NCI-H82 treated with DMSO at 0.1 percent for 48 hours (cell line): ENCODE measurements at regions not wholly inside any gene's neighbourhood (a gene's known extent, or its start where the extent isn't known, plus 50 kb on each side); places are given as distances from the start of the nearest gene placed in this dataset.

ENCODE experiments used
- DNase-seq: peaks from one replicate; lab custom pipeline; 2025; ENCODE audit not compliant: unreplicated experiment; lab: John Stamatoyannopoulos, UW

DNA sequence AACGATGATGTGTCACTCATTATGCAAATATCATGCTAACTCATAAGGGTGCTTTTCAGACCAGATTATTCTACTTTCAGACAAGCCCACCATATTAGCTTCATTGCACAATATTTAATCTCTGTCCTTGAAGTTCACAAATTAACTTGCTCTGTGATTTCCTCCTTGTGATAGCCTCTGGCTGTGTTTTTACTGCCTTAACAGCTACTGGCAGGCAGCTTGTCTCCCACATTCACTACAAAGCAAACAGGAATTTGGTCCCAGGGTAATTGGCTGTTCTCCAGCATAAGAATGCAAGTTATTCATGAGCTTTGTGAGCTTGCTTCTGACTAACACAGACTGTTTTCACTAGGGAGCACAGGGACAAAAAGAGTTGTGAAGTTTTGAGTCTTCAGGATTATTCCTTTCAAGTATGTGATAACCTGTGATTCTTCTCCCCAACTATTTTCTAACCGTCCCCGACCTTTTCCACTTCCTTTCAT lies 87.9 kb upstream of the HMCN1 start:
- no peak for DNase-seq

DNA sequence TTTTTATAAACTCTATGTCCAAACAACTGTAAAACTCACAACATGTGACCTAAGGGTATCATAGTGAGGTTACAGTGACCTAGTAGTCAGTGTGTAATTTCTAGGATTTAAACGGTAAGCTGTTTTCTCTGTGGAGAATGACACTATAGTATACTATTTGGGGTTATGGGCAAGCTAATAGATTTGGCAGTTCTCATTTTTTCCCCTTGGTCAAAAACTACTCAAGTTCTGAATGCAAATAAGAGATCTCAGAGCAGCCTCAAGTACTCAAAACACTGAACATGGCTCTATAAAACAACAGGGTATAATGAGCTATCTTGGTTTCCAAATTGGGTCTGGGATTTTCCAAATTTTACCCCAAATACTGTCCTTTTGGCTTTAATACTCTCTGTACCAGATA lies 88.5 kb upstream of the HMCN1 start:
- DNase-seq, result no peak

GRCh38 chr1:185645162-185645640 lies 89.0 kb upstream of the HMCN1 start:
- no peak for DNase-seq

DNA sequence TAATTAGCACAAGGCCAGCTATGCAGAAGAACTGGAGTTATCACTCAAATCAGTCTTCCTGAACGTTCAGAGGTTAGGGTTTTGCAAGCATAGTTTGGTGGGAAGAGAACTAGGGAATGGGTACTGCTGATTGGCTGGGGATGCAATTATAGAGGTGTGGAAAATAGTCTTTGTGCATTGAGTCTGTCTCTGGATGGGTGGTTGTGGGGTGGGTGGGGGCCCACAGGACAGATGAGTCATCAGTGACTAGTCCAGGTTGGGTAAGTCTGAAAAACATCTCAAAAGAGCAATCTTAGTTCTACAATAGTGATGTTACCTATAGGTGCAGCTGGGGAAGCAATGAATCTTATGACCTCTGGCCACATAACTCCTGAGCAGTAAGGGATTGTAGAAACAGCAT lies 89.7 kb upstream of the HMCN1 start:
- DNase-seq, result no peak

DNA sequence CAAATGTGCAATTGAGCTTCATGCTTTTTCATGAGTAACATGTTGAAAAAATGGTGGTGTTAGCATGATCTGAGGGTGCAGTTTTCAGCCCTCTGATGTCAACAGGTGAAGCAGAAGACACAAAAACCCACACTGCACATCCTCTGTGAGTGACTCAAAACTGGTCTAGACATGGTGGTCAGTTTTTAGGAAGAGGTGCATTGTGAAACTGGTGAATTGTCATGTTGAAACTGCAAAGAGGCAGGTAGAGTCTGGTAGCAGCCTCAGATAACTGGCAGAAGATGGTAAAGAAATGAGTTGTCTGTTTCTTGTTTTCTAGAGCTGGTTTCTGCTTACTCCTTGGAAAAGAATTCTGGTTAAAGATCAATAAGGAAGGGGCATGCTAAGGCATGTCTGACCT lies 97.3 kb upstream of the HMCN1 start:
- no peak for DNase-seq

DNA sequence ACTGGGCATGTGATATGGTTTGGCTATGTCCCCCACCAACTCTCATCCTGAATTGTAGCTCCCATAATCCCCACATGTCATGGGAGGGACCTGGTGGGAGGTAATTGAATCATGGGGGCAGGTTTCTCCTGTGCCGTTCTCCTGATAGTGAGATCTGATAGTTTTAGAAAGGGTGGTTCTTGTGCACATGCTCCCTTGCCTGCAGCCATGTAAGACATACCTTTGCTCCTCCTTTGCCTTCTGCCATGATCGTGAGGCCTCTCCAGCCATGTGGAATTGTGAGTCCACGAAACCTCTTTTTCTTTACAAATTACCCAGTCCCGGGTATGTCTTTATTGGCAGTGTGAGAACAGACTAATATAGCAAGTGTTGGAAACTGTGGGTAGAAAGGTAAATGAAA lies 99.5 kb upstream of the HMCN1 start:
- DNase-seq, result no peak

GRCh38 chr1:185632659-185633423 lies 101.3 kb upstream of the HMCN1 start:
- no peak for DNase-seq

DNA sequence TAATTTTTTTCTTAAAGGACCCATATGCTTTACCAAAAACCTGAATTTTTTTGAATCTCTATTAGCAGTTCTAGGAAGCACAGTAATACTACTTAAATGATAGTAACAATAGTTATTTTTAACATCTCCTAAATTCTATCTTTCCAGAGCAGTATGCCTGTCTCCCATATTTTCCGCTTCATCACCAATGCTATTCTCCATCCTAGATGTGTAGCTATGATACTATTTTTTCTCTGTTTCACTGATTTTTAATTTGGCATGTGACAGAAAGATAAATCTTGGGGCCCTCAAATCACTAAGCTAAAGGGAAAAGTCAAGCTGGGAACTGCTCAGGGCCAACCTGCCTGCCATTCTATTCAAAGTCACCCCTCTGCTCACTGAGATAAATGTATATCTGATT lies 102.3 kb upstream of the HMCN1 start:
- DNase-seq, result no peak

- DNase-seq, result no peak
These were observed 106.3 kb upstream of the HMCN1 start for GRCh38 chr1:185627761-185628501.

DNA sequence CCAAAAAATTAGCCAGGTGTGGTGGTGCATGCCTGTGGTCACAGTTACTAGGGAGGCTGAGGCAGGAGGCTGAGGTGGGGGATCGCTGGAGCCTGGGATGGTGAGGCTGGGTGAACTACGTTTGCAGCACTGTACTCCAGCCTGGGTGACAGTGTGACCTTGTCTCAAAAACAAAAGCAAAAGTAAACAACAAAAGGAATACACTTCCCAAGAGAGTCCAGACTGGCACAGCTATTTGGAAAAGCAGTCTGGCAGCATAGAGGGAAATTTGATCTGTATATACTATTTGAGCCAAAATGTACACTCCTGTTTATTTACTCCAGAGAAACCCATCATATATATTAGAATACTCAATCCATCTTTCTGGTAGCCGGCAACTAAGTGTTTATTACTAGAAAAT lies 107.0 kb upstream of the HMCN1 start:
- no peak for DNase-seq

- no peak for DNase-seq
These were observed 107.8 kb upstream of the HMCN1 start for GRCh38 chr1:185626344-185626743.

- no peak for DNase-seq
These were observed 123.2 kb upstream of the HMCN1 start for GRCh38 chr1:185610954-185611353.

- no peak for DNase-seq
These were observed 126.0 kb upstream of the HMCN1 start for GRCh38 chr1:185608177-185608576.

- no peak for DNase-seq
These were observed 131.0 kb upstream of the HMCN1 start for GRCh38 chr1:185603158-185603557.

DNA sequence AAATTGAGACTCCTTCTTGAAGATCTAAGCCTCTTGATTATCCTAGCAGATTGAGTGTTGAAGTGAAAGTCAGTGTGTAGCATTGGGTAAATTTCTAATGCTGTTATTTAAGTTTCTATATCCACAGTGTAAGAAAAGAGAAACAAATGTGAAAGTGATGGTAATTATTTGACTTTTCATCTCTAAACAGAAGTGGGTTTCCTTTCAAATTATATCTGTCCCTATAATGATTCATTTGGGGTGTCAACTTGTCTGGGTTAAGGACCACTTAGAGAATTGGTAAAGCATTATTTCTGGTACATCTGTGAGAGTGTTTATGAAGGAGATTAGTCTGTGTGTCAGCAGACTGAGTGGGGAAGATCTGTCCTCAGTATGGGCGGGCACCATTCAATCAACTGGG lies 133.0 kb upstream of the HMCN1 start:
- no peak for DNase-seq

- no peak for DNase-seq
These were observed 133.6 kb upstream of the HMCN1 start for GRCh38 chr1:185600641-185601040.

DNA sequence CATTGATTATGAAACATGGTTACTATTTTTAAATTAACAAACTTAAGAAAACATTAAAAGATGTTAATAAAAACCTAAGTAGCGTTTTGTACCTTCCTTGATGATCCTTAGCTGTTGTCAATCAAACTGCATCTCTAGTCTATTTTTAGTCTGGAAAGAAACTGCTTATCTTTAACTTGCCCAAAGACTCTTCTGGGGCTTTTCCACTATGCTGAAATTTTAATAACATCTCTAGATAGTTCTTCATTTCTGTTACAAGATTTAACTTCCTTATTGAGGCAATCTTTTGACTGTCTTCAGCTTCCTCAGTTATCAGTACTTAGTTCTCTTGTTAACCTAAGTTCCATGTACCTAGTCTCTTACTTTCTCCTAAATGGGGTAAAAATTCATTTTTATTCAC lies 135.9 kb upstream of the HMCN1 start:
- DNase-seq, result no peak

GRCh38 chr1:185595835-185596667 lies 138.1 kb upstream of the HMCN1 start:
- peak; percentile 45 for DNase-seq

DNA sequence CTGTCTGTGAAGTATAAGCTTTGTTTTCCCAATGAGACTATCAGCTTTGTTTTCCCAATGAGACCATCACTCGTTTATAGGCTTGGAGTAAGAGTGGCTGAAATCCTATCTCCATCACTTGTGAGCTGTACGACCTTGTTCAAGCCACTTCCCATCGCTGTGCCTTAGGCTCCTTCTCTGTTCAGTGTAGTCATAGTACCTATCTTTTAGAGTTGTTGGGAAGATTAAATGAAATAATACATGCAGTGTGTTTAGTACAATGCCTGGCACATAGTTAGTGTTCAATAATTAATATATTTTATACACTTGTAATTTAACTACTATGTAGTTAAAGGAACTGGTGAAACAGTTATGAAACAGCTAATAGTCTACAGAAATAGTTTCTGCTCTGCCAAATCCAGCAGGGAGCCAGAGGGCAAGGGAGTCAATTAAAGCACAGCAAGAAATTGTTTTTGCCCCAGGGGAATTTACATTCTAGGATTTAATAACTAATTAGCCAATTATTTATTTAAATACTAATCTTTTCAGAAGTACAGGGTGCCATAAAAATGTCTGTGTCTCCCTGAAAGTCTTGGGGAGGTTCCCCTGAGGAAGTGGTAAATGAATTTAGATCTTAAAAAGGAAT lies 139.3 kb upstream of the HMCN1 start:
- no peak for DNase-seq

DNA sequence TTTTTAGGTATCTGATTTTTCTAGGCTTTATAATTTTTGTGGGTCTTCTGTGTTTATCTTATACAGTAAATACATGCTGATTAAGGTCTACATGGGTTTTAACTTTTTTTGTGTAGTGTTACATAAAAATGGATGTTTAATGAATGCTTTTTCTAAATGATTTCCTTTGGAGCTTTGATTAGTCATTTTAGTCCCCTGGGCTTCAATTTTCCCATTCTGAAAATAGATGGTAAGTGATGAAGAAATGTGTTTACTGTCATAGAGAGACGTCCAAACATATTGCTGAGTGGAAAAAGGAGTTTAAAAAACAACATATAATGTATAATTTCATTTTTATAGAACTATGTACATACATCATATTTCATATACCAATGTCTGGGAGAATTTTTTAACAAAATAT lies 140.9 kb upstream of the HMCN1 start:
- DNase-seq, result no peak

GRCh38 chr1:185585770-185586169 lies 148.4 kb upstream of the HMCN1 start:
- no peak for DNase-seq
